Inferior parietal cortex (tissue), 1 donor: ENCODE measurements at regions not wholly inside any gene's neighbourhood (a gene's known extent, or its start where the extent isn't known, plus 50 kb on each side); places are given as distances from the start of the nearest gene placed in this dataset.

ENCODE experiments used
- DNase-seq: peaks from one replicate; pipeline ENCODE4 v3.0.0-alpha.2; 2016; ENCODE audit errors: extremely low spot score

DNA sequence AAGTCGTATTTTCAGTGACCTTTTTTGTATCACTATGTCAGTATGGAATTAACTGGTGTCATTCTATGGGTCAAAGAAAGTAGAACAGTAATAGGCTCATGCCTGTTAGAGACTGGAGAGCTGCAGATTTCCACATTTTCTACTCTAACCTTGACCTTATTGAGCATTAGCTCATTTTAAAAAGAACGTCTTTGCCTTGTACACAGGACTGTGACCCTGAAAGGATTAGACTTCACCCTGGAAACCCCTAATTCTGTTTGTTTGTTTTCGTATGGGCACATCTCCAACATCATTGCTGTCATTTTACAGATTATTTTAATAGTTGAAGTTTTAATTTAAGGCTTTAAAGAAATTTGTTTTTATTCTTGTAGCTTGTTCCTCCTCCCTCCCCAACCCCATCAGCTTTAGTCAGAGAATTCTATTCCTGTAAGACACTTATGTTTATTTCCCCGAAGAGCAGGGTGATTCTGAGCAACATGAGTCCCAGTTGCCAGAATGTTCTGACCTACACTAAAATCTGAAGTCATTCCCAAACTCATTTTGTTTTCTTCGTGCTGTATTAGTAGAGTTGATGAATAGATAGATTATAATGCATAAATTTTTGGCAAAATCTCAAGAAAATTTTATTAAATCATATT is 451.3 kb downstream of the FOXG1 start:
- DNase-seq: no peak

DNA sequence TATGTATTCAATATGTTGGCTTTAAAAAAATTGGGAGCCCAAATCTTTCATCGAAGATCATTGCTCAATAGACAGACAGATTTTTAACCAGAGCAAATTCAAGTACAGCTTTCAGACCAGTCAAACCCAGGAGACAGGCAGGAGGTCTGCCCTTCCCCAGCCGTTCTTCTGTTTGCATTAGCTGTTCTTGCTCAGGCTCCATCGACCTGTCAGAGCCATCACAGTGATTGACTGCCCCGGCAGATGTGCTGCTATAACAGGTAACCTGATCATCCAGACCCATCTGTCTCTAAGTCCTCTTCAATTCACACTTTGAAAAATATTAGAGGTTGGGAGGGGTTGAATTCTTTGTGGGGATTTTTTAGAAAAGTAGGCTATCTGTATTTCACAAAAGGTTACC is 453.5 kb downstream of the FOXG1 start:
- DNase-seq: no peak

DNA sequence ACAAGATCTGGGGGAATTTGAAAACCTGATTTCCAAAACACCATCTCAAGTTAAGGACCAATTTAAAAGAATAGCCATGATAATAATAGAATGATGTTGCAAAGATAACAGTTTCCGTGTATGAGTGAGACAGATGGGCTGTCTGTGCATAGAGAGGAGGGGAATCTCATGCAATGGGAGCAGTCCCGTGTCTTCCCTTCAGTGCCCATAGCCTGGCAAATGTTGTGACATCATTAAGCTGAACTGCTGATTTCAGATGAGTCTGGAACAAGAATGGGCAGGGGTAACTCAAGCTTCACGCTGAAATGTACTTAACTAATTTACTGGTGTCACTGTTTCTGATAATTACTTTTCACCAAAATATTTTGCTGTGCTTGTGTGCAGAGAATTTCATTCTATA is 454.0 kb downstream of the FOXG1 start:
- DNase-seq: peak; percentile 21

DNA sequence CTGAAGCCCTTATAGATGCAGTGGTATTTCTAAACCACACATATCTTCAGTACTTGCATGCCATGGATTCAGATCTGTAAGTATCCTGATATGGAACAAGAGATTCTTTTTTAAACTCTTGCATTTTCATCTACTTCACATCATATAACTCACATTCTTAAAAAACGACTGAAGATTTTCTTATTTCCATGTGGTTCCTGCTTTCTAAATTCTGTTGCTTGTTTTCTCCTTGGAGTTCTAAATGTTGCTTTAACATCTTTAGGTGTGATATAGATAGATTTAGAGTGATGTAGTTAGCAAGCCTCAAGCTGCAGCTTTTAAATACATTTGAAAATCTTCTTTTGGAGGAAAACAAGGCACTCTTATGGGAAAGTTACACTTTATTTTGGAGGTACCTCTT is 455.4 kb downstream of the FOXG1 start:
- peak; percentile 43 for DNase-seq

DNA sequence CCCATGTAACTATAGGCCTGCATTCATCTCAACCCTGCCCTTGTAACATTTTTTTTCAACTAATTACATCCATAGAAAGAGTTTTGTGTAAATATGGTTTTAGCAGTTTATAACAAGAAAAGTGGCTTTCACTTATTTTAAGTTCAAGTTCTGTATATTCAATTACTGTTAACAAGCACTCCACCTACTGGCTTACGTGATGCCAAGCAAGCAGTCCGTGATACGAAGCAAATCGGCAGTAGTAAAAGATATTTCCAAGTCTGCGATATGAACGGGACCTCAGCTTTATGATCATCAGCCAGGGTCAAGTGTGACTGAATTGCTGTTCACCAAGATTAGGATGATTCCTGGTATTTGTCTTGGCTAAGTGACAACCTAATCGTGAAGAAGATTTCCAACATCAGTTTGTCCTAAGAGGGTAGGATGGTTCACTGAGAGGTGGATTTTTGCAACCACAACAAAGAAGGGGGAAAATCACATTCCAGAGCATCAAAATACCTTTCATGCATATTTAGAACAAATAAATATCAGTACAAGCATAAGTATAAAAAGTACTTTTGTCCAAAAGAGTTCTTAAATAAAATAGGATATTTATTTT is 456.2 kb downstream of the FOXG1 start:
- peak; percentile 61 for DNase-seq

DNA sequence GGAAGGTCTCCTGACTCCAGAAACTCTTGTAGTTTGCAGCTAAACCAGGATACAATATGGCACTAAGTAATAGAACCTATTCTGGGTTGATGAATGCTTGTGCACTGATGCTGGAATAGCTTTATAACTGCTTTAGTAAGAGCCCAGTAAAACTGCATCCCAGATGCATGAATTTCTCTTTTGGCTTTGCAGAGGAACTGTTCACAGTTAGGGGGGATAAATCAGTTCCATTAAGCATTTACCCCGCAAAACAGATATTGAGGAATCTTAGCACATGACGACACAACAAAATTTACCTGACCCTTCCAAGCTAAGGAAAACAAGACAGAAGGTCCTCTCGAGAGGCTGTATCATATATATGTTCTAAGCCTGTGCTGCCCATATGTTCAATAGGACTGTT is 457.4 kb downstream of the FOXG1 start:
- peak; percentile 9 for DNase-seq

DNA sequence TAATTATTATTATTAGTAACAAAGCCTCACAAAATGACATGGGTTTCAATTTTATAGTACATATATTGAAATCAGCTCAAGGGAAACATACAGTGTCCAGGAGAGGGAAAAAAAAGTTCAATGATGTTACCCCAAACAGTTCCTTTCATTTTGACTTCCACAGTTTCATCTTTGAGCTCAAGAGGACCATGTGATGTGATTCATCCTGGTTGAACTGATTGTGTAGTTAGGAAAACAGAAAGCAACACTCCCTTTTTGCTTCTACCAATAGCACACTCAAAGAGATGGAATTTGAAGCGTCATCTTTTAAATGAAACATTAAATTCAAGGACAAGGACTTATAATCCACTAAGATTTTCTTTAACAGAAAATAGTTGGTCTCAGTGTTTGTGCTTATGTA is 461.0 kb downstream of the FOXG1 start:
- no peak for DNase-seq

DNA sequence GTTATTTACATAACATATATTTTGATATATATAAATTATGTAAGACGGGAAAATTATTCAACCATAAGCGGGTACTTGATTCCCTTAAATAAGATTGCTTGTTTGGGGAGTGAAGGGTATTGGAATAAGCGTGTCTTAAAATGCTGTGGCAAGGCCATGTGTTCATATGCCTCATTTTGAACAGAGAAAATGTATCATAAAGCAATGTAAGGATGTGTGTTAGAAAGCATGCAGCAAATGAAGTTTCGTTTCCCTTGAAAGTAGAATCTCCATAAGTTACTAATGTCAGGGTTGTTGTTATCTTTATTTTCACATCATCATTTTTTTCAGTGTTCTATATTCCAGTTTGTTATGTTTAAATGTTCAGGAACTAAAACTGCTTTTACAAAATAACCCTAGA is 465.6 kb downstream of the FOXG1 start:
- DNase-seq: no peak

DNA sequence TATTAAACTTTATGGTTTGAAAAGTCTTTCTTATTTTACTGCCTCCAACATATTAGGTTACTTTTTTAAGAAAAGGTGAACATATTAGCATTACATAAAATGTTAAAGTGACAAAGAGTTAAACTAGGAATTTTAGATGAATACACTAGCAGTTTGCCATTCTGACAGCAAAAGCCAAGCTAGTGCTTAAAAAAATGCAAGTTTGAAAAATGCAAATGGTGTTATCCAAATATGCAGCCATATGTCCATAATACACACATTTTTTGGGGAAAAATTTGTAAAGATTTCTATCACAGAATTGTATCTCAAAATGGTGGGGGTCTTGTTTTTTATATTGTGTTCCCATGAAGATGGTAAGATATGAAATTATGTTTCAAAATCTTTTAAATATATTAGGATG is 466.1 kb downstream of the FOXG1 start:
- no peak for DNase-seq

DNA sequence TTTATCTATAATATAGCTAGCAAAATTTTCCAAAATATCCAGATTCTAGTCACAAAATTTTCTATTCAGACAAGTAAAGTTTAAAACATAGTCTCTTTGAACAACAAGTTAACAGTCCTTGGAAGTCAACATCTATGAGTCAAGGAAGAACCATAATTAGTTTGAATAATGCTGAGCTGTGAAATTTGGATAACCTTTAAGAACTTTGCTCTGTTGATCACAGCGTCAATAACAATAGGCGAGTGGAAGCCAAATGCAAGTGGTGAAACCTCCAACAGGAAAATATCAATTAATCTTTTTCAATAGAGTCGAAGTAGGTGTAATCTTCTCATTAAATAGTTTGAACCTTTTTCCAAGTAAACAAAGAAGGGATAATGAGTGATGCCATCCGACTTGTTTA is 466.6 kb downstream of the FOXG1 start:
- DNase-seq: no peak

DNA sequence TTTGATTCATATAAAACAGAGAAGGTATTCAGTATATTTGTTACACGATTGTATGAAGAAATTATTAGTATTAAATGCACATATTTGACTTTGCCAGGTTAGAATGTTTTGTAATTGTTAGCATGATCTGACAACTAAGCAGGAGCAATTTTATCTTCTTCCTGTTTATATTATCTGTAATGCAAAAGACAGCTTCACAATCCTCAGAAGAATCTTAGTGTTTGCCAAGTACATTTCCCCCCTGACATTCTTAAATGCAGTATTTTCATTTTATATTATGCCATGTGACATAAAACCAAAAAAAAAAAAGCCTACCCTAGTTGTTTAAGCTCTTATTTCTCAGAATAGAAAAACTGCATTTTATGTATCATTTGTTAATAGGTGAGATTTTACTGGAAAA is 469.4 kb downstream of the FOXG1 start:
- DNase-seq: no peak

DNA sequence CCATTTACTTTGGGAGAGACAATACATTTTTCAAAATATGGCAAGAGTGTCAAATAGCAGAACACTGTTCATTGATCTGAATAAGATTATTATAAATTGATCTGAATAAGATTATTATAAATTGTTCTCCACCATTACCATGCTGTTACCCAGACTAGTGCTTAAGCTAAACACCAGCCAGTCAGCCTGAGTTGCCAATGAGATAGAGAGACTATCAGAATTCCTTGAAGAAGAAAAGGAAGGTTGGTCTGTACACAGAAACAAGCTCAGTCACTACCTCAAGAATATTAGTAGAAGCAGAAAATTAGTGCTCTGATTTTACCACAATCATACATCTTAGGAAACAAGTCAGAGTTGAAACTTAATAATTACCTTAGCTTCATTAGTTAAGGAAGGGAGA is 469.8 kb downstream of the FOXG1 start:
- DNase-seq: no peak

DNA sequence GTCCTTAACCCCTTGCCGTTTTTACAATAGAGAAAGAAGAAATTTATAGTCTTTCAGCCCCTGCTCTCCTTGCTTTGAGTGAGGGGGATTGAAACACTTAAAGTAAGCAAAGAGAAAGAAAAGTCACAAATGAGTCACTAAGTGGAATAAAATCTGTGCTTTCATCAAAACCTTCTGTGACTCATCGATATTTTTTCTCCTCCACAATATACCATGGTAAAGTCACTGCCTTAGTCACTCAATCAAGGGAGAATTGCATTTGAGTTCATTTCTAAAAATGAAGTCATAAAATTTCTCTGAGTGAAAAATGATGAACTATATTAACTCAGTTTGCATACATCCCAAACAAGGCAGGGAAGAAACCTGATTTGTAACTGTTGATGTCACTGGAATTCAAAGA is 470.3 kb downstream of the FOXG1 start:
- DNase-seq: no peak

DNA sequence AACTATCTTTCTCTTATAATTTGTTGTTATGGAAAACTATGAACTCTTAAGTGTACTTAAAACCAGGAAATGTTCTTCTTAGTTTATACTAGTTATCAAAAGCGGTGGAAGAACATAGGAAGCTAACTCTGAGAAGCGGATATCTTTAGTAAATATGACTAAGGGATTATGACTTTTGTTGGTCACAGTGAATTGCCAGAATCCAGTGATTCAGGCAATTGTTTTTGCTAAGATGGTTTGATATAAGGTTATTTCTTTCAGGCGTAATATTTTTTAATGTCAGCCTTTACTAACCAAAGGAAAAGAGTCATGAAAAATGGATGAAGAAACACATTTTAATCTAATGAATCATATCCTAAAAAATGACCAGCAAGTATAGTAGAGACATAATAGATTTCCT is 473.5 kb downstream of the FOXG1 start:
- DNase-seq: no peak

DNA sequence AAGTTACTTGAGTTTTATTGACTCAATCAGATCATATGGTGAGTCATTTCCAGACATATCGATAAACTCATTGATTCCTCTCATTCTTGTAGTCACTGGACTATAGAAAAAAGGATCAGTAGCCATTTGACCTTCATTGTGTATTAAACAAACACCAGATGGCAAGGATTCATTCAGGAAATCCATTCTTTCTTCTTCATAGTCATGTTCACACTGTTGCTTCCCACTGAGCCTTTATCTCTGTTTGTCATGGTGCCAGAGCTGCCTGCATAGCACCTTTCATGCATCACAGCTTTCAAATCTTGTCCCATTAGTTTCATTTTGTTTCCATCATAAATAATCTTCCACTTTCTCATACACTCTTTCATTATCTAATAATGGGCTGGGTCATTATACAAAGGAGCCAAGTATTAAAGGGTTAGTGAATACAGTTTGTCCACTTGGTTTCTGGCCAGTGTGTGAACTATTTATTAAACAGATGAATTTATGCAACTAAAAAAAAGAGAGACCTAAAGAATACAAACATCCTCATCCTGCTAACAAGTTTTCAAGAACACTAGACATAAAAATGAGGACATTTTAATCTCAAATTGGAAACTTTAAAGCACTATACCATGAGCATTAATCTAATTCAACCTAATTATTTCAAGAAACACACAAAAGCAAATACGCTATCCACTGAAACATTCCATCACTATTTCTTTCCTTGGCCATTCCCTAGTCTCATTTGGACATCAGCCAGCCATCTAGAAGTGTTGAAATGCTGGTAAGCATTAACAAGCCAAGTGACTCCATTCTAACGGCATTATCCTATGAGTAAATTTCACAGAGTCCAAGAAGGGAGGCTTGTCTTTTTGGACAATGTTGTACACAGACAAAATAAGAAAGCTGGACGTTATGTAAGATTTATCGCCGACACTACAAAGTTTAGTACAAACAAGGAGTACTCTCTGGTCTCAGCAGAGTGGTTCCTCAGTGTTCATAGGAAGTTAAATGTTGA is 476.5 kb downstream of the FOXG1 start:
- DNase-seq: no peak

DNA sequence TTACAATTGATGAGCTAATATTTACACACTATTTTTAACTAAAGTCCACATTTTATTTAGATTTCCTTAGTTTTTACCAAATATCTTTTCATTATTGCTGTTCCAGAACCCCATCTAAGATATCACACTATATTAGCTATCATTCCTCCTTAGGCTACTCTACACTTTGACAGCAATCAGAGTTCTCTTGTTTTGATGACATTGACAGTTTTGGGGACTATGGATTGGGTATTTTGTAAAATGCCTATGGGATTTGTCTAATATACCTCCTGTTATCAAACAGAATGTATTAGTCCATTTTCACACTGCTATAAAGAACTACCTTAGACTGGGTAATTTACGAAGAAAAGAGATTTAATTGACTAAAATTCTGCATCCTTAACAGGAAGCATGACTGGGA is 489.1 kb downstream of the FOXG1 start:
- no peak for DNase-seq

DNA sequence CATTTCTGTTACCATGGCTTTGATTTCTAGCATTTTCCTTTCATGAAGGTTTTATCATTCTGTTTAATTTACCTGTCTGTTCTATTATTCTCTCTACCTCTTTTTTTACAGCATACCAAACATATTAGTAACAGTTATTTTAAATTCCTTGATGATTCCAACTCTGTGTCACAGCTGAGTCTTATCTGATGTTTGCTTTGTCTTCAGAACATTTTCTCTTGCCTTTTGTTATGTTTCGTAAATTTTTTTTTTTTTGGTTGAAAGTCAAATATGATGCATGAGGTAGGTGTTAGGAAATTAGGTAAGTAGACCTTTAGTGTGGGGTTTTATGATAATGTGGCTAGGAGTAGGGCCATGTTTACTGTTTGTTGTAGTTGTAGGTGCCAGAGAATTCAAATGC is 496.4 kb downstream of the FOXG1 start:
- no peak for DNase-seq

DNA sequence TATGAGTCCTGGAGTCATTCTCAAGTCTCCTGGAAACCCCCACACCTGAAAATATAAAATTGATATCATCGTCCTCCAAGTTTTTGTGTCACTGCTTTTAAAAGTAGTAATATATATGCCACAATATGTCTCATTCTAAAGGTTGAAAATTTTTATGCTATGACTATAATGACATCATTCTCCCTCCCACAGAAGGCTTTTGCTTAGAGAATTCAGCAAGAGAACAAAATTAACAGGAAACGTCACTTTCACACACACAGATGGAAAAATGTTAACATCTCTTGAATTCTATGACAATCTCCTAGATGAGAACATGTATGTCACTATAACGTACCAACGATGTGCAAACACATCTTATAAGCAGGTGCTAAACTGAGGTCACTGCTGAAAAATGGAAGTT is 498.3 kb downstream of the FOXG1 start:
- DNase-seq: peak; percentile 23

DNA sequence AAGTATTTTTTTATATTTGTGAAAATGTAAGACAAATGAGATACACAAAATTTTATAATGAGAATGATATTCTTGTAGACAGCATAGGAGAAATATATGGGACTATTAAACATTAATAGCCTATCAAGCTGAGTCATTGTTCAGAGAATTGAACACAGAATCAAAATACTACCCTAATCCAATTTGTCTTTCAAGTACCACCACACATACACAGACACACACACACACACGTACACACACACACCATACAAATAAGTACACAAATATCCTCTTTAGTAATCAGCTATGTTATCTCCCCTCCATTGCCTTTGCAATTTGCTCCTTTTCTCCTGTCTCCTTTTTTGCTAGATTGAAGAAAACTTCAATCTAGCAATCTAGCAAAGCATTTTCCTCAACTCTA is 499.3 kb downstream of the FOXG1 start:
- DNase-seq: no peak

DNA sequence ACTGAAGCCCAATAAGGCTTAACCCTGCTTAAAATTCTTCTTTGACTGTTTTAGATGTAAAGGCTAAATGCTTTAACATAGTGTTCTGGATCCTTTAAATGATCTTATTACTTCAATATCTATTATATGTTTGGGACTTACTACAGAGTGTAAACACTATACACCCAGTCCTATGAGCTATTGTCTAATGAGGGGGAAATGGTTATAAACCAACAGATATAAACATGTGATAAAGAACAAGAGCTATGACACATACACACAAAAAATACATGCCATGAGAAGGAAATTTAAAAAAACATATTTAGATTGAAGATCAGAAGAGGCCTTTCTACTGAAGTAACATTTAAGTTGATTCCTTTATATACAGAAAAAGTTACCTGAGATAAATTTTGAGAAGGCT is 505.1 kb downstream of the FOXG1 start:
- no peak for DNase-seq

DNA sequence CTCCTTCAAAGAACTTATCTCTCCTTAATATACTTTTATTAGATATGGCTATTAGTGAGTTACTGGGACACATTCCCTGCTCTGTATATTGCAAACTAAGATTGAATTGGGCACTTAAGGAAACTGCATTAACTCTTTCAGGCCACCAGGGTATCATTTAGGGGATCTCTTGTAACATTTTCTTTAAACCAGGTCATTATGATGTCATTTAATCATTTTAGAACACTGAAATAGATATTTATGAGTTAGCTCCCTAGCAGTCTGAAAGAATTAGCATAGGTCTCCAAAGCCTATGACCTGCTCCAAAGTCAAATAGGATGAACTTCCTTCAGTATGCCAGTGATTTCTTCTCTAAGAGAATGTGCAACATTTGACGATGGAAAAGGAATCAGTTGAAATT is 506.9 kb downstream of the FOXG1 start:
- no peak for DNase-seq

DNA sequence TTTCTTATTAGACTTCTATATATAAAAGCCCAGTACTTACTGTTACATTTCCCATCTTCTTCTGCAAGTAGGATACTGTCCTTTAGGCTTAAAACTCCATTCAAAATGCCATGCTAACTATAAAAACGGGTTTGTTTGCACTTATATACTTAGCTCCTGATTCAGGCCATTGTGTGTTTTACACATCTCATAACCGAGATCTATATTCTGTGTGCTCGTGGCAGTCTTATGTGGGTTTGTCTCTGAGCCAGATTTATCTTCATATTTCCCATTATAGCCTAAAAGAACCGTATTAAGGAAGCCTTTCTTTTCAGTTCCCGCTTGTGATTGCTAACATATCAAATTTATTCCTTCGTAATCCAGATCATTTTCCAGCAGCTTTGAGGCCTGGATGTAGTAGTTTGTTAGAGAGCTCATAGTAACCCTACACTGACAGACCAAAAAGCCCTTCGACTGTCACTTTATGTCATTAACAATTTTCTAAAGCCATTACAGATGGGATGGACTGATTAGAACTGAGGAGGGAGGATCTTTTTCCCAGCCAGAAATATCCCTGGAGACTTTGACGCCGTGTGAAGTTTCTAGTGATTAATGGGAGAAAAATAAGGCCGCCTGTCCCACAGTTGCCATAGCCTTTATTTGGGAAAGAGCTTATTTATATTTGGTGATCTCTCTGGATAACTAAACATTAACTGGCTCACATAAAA is 508.5 kb downstream of the FOXG1 start:
- DNase-seq: peak; percentile 34
